Mesenchymal stem cell (in vitro differentiated cells and primary cell): ENCODE measurements at regions not wholly inside any gene's neighbourhood (a gene's known extent, or its start where the extent isn't known, plus 50 kb on each side); places are given as distances from the start of the nearest gene placed in this dataset.

Experiments
- DNase-seq: peaks from one replicate; pipeline ENCODE4 v3.0.0-alpha.2; 2013
- H2AFZ ChIP-seq: one replicate; pipeline ENCODE4 v1.6.1; 2013; ENCODE audit warnings: low read depth, mild to moderate bottlenecking, control low read depth, inconsistent platforms, low read length, moderate library complexity
- H2AK5ac ChIP-seq: 2 replicates; pipeline ENCODE4 v1.6.1; 2013; ENCODE audit warnings: low read length, moderate library complexity, mild to moderate bottlenecking, inconsistent platforms; ENCODE audit not compliant: severe bottlenecking
- H2BK120ac ChIP-seq: one replicate; pipeline ENCODE4 v1.6.1; 2013; ENCODE audit warnings: low read depth, mild to moderate bottlenecking, inconsistent platforms, low read length, moderate library complexity
- H2BK12ac ChIP-seq, 2 experiments: one replicate each; pipeline ENCODE4 v1.6.1; 2013; ENCODE audit warnings: inconsistent platforms in 2 of 2, low read length in 2 of 2, mild to moderate bottlenecking in 2 of 2, moderate library complexity in 2 of 2, control low read depth in 1 of 2
- H2BK15ac ChIP-seq: one replicate; pipeline ENCODE4 v1.6.1; 2013; ENCODE audit warnings: mild to moderate bottlenecking, low read depth, inconsistent platforms; ENCODE audit not compliant: poor library complexity, severe bottlenecking
- H2BK5ac ChIP-seq: 2 replicates; pipeline ENCODE4 v1.6.1; 2013; ENCODE audit warnings: low read depth, mild to moderate bottlenecking, low read length, control low read depth, inconsistent platforms; ENCODE audit not compliant: poor library complexity, severe bottlenecking
- H3K14ac ChIP-seq, 2 experiments: one replicate each; pipeline ENCODE4 v1.6.1; 2013; ENCODE audit warnings: inconsistent platforms in 2 of 2, low read length in 2 of 2, control low read depth in 1 of 2, mild to moderate bottlenecking in 1 of 2, moderate library complexity in 1 of 2
- H3K18ac ChIP-seq, 2 experiments: one replicate each; pipeline ENCODE4 v1.6.1; 2013; ENCODE audit warnings: inconsistent platforms in 2 of 2, low read length in 2 of 2, control low read depth in 1 of 2, low read depth in 1 of 2, mild to moderate bottlenecking in 1 of 2
- H3K23ac ChIP-seq, 2 experiments: one replicate each; pipeline ENCODE4 v1.6.1; 2013; ENCODE audit warnings: inconsistent platforms in 2 of 2, low read length in 2 of 2, mild to moderate bottlenecking in 2 of 2, moderate library complexity in 2 of 2, control low read depth in 1 of 2
- H3K27ac ChIP-seq: 2 replicates; pipeline ENCODE4 v1.5.1; 2013; ENCODE audit warnings: mild to moderate bottlenecking, moderate library complexity, low read length, control low read depth, inconsistent platforms; ENCODE audit not compliant: poor library complexity, severe bottlenecking
- H3K27me3 ChIP-seq, 2 experiments: 2 replicates each; pipeline versions ENCODE4 v1.6.1 to v1.7.0; 2013; ENCODE audit warnings: low read length in 2 of 2, mild to moderate bottlenecking in 2 of 2, moderate library complexity in 2 of 2, control low read depth in 1 of 2, inconsistent platforms in 1 of 2; ENCODE audit not compliant: control insufficient read depth in 1 of 2, insufficient read depth in 1 of 2
- H3K36me3 ChIP-seq, 2 experiments: 2 replicates each; pipeline versions ENCODE4 v1.6.1 to v1.7.0; 2013; ENCODE audit warnings: low read length in 2 of 2, control low read depth in 1 of 2, inconsistent platforms in 1 of 2, low read depth in 1 of 2, mild to moderate bottlenecking in 1 of 2; ENCODE audit not compliant: insufficient read depth in 2 of 2, control insufficient read depth in 1 of 2
- H3K4ac ChIP-seq, 2 experiments: one replicate each; pipeline ENCODE4 v1.6.1; 2013; ENCODE audit warnings: inconsistent platforms in 2 of 2, low read length in 2 of 2, mild to moderate bottlenecking in 2 of 2, moderate library complexity in 2 of 2, control low read depth in 1 of 2, low read depth in 1 of 2
- H3K4me1 ChIP-seq: 2 replicates; pipeline ENCODE4 v1.6.1; 2013; ENCODE audit warnings: low read depth, low read length, control low read depth; ENCODE audit not compliant: control insufficient read depth, insufficient read depth
- H3K4me2 ChIP-seq: 2 replicates; pipeline ENCODE4 v1.6.1; 2013; ENCODE audit warnings: low read length, mild to moderate bottlenecking, inconsistent platforms; ENCODE audit not compliant: poor library complexity, severe bottlenecking
- H3K4me3 ChIP-seq, 2 experiments: 2 replicates each; pipeline versions ENCODE4 v1.5.1 to v1.7.0; 2013; ENCODE audit warnings: low read length in 2 of 2, mild to moderate bottlenecking in 2 of 2, control low read depth in 1 of 2, low read depth in 1 of 2; ENCODE audit not compliant: insufficient read depth in 1 of 2
- H3K79me1 ChIP-seq: replicated peaks from 2 replicates; pipeline ENCODE4 v1.6.1; 2013; ENCODE audit warnings: mild to moderate bottlenecking, control low read depth, low read length, inconsistent platforms; ENCODE audit not compliant: poor library complexity, severe bottlenecking
- H3K9ac ChIP-seq: 2 replicates; pipeline ENCODE4 v1.7.0; 2013; ENCODE audit warnings: mild to moderate bottlenecking, low read length, moderate library complexity
- H3K9me3 ChIP-seq: 2 replicates; pipeline ENCODE4 v1.7.0; 2013; ENCODE audit warnings: mild to moderate bottlenecking, low read length; ENCODE audit not compliant: control insufficient read depth
- H4K8ac ChIP-seq: one replicate; pipeline ENCODE4 v1.6.1; 2013; ENCODE audit warnings: inconsistent platforms, mild to moderate bottlenecking, low read length, moderate library complexity
- H4K91ac ChIP-seq: one replicate; pipeline ENCODE4 v1.6.1; 2013; ENCODE audit warnings: mild to moderate bottlenecking, low read length, inconsistent platforms
- WGBS: methylation state at CpG from one replicate; pipeline ENCODE4 v1.1.7; 2013; ENCODE audit warnings: mixed read lengths; 5-methylcytosine and 5-hydroxymethylcytosine counted together

GRCh38 chr16:49052846-49053245 lies 228.8 kb downstream of the CBLN1 start:
- Histone ChIP-seq H3K27ac (no peak overlapping the region), H3K9ac (no peak overlapping the region), H3K4me1 (no peaks in the 10 kb centered on the region), H2AFZ (no peak overlapping the region), H3K4ac (no peak overlapping the region), H2BK15ac (no peak overlapping the region), H3K23ac (no peak overlapping the region), H3K9me3 (no peaks in the 10 kb centered on the region), H3K79me1 (no peaks in the 10 kb centered on the region), H3K4me2 (no peak overlapping the region), H2AK5ac (no peak overlapping the region), H3K27me3 (peaks cover 0 to 5% of the 10 kb centered on the region in 2 experiments), H3K14ac (no peak overlapping the region), H3K36me3 (no peaks in the 10 kb centered on the region), H4K8ac (no peak overlapping the region), H4K91ac (no peak overlapping the region), H3K4me3 (no peak overlapping the region), H2BK120ac (no peak overlapping the region), H3K18ac (no peak overlapping the region), H2BK12ac (no peak overlapping the region), H2BK5ac (no peak overlapping the region)
- DNase-seq: no peak
- WGBS: 84% methylated on average over 5 of the region's 9 CpGs

GRCh38 chr16:49051576-49051975 lies 230.1 kb downstream of the CBLN1 start:
- Histone ChIP-seq H3K27ac (no peak overlapping the region), H3K4me1 (no peaks in the 10 kb centered on the region), H3K9ac (no peak overlapping the region), H2BK12ac (no peak overlapping the region), H3K36me3 (no peaks in the 10 kb centered on the region), H3K14ac (no peak overlapping the region), H3K18ac (no peak overlapping the region), H3K23ac (no peak overlapping the region), H3K79me1 (no peaks in the 10 kb centered on the region), H2AK5ac (no peak overlapping the region), H3K9me3 (no peaks in the 10 kb centered on the region), H4K8ac (no peak overlapping the region), H3K4ac (no peak overlapping the region), H2AFZ (no peak overlapping the region), H3K4me2 (no peak overlapping the region), H2BK15ac (no peak overlapping the region), H4K91ac (no peak overlapping the region), H2BK120ac (no peak overlapping the region), H2BK5ac (no peak overlapping the region), H3K27me3 (peaks cover 0 to 5% of the 10 kb centered on the region in 2 experiments), H3K4me3 (no peak overlapping the region)
- 82% methylated on average over 2 of the region's 2 CpGs for WGBS
- DNase-seq: no peak

GRCh38 chr16:49050607-49051006 lies 231.0 kb downstream of the CBLN1 start:
- Histone ChIP-seq H2BK15ac (no peak overlapping the region), H3K27me3 (no peaks in the 10 kb centered on the region), H3K18ac (no peak overlapping the region), H3K4me3 (no peak overlapping the region), H3K27ac (no peak overlapping the region), H2BK5ac (no peak overlapping the region), H4K91ac (no peak overlapping the region), H3K4me2 (no peak overlapping the region), H3K4me1 (no peaks in the 10 kb centered on the region), H3K14ac (no peak overlapping the region), H3K4ac (no peak overlapping the region), H2BK120ac (no peak overlapping the region), H3K79me1 (no peaks in the 10 kb centered on the region), H2AFZ (no peak overlapping the region), H3K23ac (no peak overlapping the region), H3K36me3 (no peaks in the 10 kb centered on the region), H2BK12ac (no peak overlapping the region), H2AK5ac (no peak overlapping the region), H4K8ac (no peak overlapping the region), H3K9ac (no peak overlapping the region), H3K9me3 (no peaks in the 10 kb centered on the region)
- no peak for DNase-seq
- WGBS: 80% methylated on average over 4 of the region's 4 CpGs

- no peak for DNase-seq
- Histone ChIP-seq H3K18ac (no peak overlapping the region), H3K9ac (no peak overlapping the region), H2BK12ac (no peak overlapping the region), H2BK120ac (no peak overlapping the region), H3K36me3 (no peaks in the 10 kb centered on the region), H3K4me3 (no peak overlapping the region), H3K4me2 (no peak overlapping the region), H2BK5ac (no peak overlapping the region), H3K4ac (no peak overlapping the region), H3K23ac (no peak overlapping the region), H3K79me1 (no peaks in the 10 kb centered on the region), H3K14ac (no peak overlapping the region), H3K4me1 (no peaks in the 10 kb centered on the region), H2AK5ac (no peak overlapping the region), H4K8ac (no peak overlapping the region), H3K27ac (no peak overlapping the region), H3K9me3 (no peaks in the 10 kb centered on the region), H2AFZ (no peak overlapping the region), H4K91ac (no peak overlapping the region), H2BK15ac (no peak overlapping the region), H3K27me3 (no peaks in the 10 kb centered on the region)
- 90% methylated on average over 2 of the region's 3 CpGs for WGBS
Measured at GRCh38 chr16:49049644-49050043, 232.0 kb downstream of the CBLN1 start.
